ENCODE measurements at regions not wholly inside any gene's neighbourhood (a gene's known extent, or its start where the extent isn't known, plus 50 kb on each side); places are given as distances from the start of the nearest gene placed in this dataset.

- no peak for TF ChIP-seq CTCF (IDR thresholded peaks at IDR 0.05; ENCODE audit: low read depth, low read length, missing control alignments)
- DNase-seq (ENCODE audit: low read depth): no peak
- in situ Hi-C loops (cut with HindIII; ENCODE audit: low sequenced_read_pairs): no loop called here
- no peak overlapping the region for H3K4me3 ChIP-seq (ENCODE audit: low read depth, low read length)
These were observed 746.9 kb downstream of the PCDH19 start for GRCh38 chrX:99663136-99663535.

GRCh38 chrX:99654188-99654587 lies 755.9 kb downstream of the PCDH19 start:
- in situ Hi-C loops (cut with HindIII; ENCODE audit: low sequenced_read_pairs): no loop called here
- DNase-seq (ENCODE audit: low read depth): no peak
- TF ChIP-seq CTCF (IDR thresholded peaks at IDR 0.05; ENCODE audit: low read depth, low read length, missing control alignments): no peak

DNA sequence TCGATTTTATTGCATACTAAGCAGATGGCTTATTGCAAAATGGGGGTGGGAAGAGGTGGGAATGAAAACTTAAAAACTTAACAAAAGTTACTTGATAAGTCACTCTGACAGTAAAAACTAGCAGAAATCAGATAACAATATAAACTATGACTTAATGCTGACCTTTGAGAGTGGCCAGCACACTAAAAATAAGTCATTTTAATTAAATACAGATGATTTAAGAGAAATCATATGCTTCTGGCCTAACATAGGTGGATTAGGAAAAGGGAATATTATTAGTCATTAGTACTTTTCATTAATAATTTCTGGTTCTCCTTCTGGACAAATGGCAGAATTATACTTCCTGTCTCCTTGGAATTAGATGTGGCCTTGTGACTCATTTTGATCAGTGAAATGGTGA lies 756.7 kb downstream of the PCDH19 start:
- in situ Hi-C loops (cut with HindIII; ENCODE audit: low sequenced_read_pairs): no loop called here
- TF ChIP-seq CTCF (IDR thresholded peaks at IDR 0.05; ENCODE audit: low read depth, low read length, missing control alignments): no peak
- DNase-seq (ENCODE audit: low read depth): no peak
- no peak overlapping the region for H3K4me3 ChIP-seq (ENCODE audit: low read depth, low read length)

More at GRCh38 chrX:99654188-99654587, 755.9 kb downstream of the PCDH19 start:
- no peak overlapping the region for H3K4me3 ChIP-seq (ENCODE audit: low read depth, low read length)

DNA sequence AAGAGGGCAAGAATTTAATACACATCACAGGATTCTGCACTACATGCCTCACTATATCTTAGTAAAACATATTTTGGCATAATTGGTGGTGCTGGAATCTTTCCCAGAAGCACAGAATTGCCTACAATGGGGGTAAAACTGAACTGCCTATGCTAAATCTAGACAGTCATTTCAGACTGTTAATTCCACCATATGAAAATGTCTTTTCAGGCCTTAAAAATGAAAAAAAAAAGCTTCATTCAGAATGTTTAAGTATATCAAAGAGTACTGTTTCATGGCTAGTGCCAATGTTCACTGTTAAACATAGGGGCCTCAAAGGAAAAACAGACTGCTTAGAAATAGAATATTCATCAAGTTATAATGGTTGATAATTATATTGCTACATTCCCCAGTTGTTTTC lies 797.0 kb downstream of the PCDH19 start:
- in situ Hi-C loops (cut with HindIII; ENCODE audit: low sequenced_read_pairs): no loop called here
- H3K4me3 ChIP-seq (ENCODE audit: low read depth, low read length): no peak overlapping the region
- TF ChIP-seq CTCF (IDR thresholded peaks at IDR 0.05; ENCODE audit: low read depth, low read length, missing control alignments): no peak
- no peak for DNase-seq (ENCODE audit: low read depth)

GRCh38 chrX:99603091-99603814 lies 806.8 kb downstream of the PCDH19 start:
- DNase-seq (ENCODE audit: low read depth): no peak
- in situ Hi-C loops (cut with HindIII; ENCODE audit: low sequenced_read_pairs): no loop called here
- TF ChIP-seq CTCF (IDR thresholded peaks at IDR 0.05; ENCODE audit: low read depth, low read length, missing control alignments): no peak
- H3K4me3 ChIP-seq (ENCODE audit: low read depth, low read length): no peak overlapping the region

DNA sequence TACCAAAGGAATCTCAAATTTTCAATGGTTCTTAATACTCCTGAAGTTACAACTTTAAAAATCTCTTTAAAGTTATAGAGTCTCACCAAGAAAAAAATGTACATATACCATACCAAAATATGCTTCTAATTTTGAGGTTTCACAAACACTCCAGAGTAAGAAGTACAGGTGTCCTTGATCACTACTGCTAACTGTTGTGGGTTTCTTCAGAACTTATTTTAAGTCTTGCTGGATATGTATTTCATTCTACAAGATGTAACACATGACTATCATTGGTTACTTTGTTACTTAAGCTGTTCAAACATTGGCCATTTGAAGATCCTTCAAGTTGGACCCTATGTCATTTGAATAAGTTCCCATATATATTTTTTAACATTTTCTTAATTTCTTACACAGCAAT lies 808.0 kb downstream of the PCDH19 start:
- no peak for TF ChIP-seq CTCF (IDR thresholded peaks at IDR 0.05; ENCODE audit: low read depth, low read length, missing control alignments)
- no peak overlapping the region for H3K4me3 ChIP-seq (ENCODE audit: low read depth, low read length)
- in situ Hi-C loops (cut with HindIII; ENCODE audit: low sequenced_read_pairs): no loop called here
- no peak for DNase-seq (ENCODE audit: low read depth)
